Fibroblast of mammary gland (primary cell): ENCODE measurements at regions not wholly inside any gene's neighbourhood (a gene's known extent, or its start where the extent isn't known, plus 50 kb on each side); places are given as distances from the start of the nearest gene placed in this dataset.

Experiments used
- DNase-seq: peaks from one replicate; pipeline ENCODE4 v3.0.0-alpha.2; 2010; ENCODE audit warnings: low read depth
- H3K4me3 ChIP-seq: 2 replicates; pipeline ENCODE4 v1.5.1; 2011; ENCODE audit warnings: low read depth, mild to moderate bottlenecking, low read length, moderate library complexity; ENCODE audit not compliant: control insufficient read depth
- CTCF ChIP-seq: conservative IDR thresholded peaks from 2 replicates; pipeline ENCODE4 v1.5.1; 2011; ENCODE audit warnings: low read depth, low read length, inconsistent platforms; ENCODE audit not compliant: control insufficient read depth, insufficient read depth

DNA sequence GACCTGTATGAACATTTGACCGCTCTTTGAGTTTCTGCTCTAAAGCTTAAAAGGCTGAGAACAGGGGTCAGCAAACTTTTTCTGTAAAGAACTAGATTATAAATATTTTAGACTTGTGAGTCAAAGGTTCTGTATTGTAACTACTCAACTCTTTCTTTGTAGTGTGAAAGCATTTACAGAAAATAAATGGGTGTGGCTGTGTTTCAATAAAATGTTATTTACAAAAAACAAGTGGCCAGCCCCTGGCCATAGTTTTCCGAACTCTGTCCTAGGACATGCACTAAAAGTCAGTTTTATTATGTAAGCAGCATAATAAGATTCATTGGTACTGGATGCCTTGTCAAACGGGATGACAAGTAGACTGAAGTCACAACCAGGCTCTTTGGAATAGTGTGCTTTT lies 434.9 kb downstream of the ZEB2 start:
- TF ChIP-seq CTCF = no peak
- no peak overlapping the region for H3K4me3 ChIP-seq
- DNase-seq = no peak

- TF ChIP-seq CTCF = no peak
- H3K4me3 ChIP-seq = no peak overlapping the region
- peak; percentile 78 for DNase-seq
Measured at GRCh38 chr2:144084114-144084661, 435.7 kb downstream of the ZEB2 start.

- H3K4me3 ChIP-seq = no peak overlapping the region
- TF ChIP-seq CTCF = no peak
- peak; percentile 86 for DNase-seq
Measured at GRCh38 chr2:144083211-144083610, 436.7 kb downstream of the ZEB2 start.

- H3K4me3 ChIP-seq = no peak overlapping the region
- TF ChIP-seq CTCF = no peak
- no peak for DNase-seq
Measured at GRCh38 chr2:144082777-144083176, 437.1 kb downstream of the ZEB2 start.

DNA sequence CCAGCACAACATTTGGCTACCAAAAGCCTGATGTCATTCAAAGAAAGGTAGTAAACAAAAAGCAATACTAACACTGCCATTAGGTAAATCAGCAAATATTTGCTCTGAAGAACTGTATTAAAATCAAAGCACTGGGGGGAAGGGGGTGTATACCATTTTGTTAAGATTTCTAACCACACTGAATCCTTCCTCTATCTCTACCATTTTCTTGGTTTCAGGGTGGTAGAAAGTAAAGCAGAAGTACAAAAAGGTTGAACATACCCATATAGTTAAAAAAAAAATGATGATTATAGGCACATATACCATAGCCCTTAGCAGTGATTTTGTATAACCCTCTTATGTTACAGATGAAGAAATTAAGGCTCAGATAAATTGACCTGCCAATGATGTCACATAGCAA lies 437.6 kb downstream of the ZEB2 start:
- no peak for DNase-seq
- H3K4me3 ChIP-seq = no peak overlapping the region

GRCh38 chr2:144081272-144081671 lies 438.6 kb downstream of the ZEB2 start:
- no peak for DNase-seq
- no peak overlapping the region for H3K4me3 ChIP-seq
- no peak for TF ChIP-seq CTCF

More for the DNA sequence above, 437.6 kb downstream of the ZEB2 start:
- TF ChIP-seq CTCF = no peak

DNA sequence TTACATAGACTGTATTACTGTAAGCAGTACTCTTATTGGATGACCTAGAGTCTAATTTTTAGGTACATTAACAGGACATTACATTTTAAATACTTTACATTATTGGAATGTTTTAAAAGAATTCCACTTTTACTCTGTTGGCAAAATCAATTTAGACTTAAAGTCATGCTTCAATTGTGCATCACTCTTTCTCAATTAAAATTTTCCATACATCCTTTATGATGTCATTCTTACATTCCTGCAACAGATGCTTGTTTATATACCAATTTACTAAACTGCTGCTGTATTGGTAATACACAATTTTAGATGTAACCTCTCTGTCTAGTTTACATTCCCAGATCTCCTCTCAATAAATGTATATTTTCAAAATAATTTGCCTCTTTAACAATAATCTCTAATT lies 440.1 kb downstream of the ZEB2 start:
- H3K4me3 ChIP-seq = no peak overlapping the region
- no peak for TF ChIP-seq CTCF
- no peak for DNase-seq
